ENCODE measurements at regions not wholly inside any gene's neighbourhood (a gene's known extent, or its start where the extent isn't known, plus 50 kb on each side); places are given as distances from the start of the nearest gene placed in this dataset.

DNA sequence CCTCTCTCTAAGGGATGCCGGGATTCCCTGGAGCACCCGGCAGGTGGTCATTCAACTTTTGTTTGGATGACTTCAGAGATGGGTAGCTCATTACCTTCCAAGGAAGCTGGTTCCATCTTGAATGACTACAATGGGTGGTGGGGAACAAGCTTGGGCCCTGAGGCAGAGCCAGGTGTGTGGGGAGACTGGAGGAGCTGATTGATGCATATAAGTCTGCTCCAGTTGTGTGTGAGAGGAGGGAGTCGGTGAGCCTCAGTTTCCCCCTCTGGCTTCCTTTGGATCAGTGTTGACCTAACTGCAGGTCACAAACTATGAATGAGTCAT lies 133.8 kb upstream of the ZBTB40 start:
- H4K91ac ChIP-seq (ENCODE audit: low read depth, low read length, poor library complexity) = no peak overlapping the region
- no peak overlapping the region for H2BK12ac ChIP-seq (ENCODE audit: low read length)
- H3K9ac ChIP-seq (ENCODE audit: low read depth, low read length, poor library complexity) = no peak overlapping the region
- H2BK15ac ChIP-seq (ENCODE audit: low read length) = no peak overlapping the region
- WGBS, 2 donors (ENCODE audit: extremely low coverage in 2 of 2, insufficient read length in 2 of 2, insufficient replicate concordance in 1 of 2) = no CpG with 5 or more reads among the region's 3 CpGs
- no peak overlapping the region for H4K8ac ChIP-seq (ENCODE audit: low read depth, low read length)
- H3K23ac ChIP-seq (ENCODE audit: low read depth, low read length, poor library complexity) = no peak overlapping the region
- H2AK5ac ChIP-seq (ENCODE audit: low read depth, low read length) = no peak overlapping the region
- H3K4me1 ChIP-seq (ENCODE audit: control insufficient read depth in 2 of 2, insufficient read depth in 1 of 2, low read depth in 1 of 2, low read length in 2 of 2) = peaks cover 13 to 16% of the 10 kb centered on the region in 2 donors
- no peaks in the 10 kb centered on the region for H3K79me1 ChIP-seq (ENCODE audit: low read depth, low read length)
- H3K4me2 ChIP-seq (ENCODE audit: insufficient read depth, low read length, poor library complexity, severe bottlenecking) = no peak overlapping the region
- no peak overlapping the region for H3K4ac ChIP-seq (ENCODE audit: low read length)
- no peak overlapping the region for H3K18ac ChIP-seq (ENCODE audit: low read length)
- no peaks in the 10 kb centered on the region for H3K9me3 ChIP-seq (replicated peaks in 1 of 2; ENCODE audit: control insufficient read depth in 2 of 2, insufficient read depth in 1 of 2, low read depth in 1 of 2, low read length in 2 of 2)
- H3K27ac ChIP-seq (replicated peaks; ENCODE audit: low read length) = no peak overlapping the region
- no peak overlapping the region for H2BK5ac ChIP-seq (ENCODE audit: low read length)
- H2AFZ ChIP-seq (ENCODE audit: low read length) = no peak overlapping the region
- no peak overlapping the region for H3K14ac ChIP-seq (ENCODE audit: low read length)
- H3K27me3 ChIP-seq (ENCODE audit: control insufficient read depth in 3 of 3, insufficient read depth in 3 of 3, low read depth in 1 of 3, low read length in 3 of 3) = peaks cover 0 to 15% (median 2%) of the 10 kb centered on the region in 3 experiments
- no peak overlapping the region for H3K4me3 ChIP-seq (ENCODE audit: low read length in 2 of 2)
- H2BK120ac ChIP-seq (ENCODE audit: low read depth, low read length) = no peak overlapping the region
- H3K36me3 ChIP-seq (replicated peaks in 1 of 2; ENCODE audit: control insufficient read depth in 2 of 2, insufficient read depth in 2 of 2, low read length in 2 of 2) = no peaks in the 10 kb centered on the region
- no peak for DNase-seq (ENCODE audit: low spot score)

DNA sequence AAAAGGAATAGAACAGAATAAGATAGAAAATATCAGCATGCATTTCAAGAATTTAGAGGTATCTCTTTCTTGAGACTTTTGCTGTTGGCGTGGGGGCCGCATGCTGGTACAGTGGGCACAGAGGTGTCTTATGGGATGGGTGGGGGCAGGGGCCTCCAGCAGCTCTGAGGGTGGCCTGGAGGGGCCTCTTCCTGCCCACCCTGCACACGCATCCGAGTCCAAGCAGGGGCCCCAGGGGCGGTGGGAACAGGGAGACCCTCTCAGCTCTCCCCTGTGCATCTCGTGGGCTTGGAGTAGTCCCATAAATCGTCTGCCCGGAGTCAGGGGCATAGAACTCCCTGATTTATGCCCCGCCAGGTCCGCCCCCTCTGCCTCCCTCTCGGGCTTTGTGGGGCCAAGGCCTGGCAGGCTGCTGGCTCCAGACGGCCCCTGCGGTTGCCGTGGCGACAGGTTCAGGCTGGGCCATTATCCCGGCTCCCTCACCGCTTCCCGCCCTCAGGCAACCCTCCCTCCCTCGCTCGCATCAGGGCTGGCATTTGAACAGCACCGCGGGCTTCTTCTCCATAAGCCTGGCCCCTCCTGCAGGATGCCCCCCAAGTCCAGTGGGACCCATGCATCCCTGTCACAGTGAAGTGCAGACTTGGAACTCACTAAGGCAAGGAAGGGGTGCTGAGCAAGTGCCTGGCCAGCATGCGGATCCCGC lies 133.2 kb upstream of the ZBTB40 start:
- Histone ChIP-seq H3K4me3 (ENCODE audit: low read length in 2 of 2) (no peak overlapping the region), H3K27ac (replicated peaks; ENCODE audit: low read length) (no peak overlapping the region)

DNA sequence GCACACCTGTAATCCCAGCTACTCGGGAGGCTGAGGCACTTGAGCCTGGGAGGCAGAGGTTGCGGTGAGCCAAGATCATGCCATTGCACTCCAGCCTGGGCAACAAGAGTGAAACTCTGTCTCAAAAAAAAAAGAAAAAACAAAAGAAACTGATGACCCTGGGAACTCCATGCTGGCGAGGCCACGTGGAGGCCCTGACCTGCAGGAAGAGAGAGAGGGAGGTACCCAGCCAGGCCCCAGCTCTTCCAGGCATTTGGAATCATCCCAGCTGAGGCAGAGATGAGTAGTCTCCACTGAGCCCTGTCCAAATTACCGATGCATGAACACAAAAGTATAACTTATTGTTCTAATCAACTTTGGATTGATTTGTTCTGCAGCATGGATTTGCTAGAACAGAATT lies 132.0 kb upstream of the ZBTB40 start:
- no peak overlapping the region for H2BK15ac ChIP-seq (ENCODE audit: low read length)
- H3K4ac ChIP-seq (ENCODE audit: low read length) = no peak overlapping the region
- H3K18ac ChIP-seq (ENCODE audit: low read length) = no peak overlapping the region
- no peak overlapping the region for H2BK5ac ChIP-seq (ENCODE audit: low read length)
- no peaks in the 10 kb centered on the region for H3K79me1 ChIP-seq (ENCODE audit: low read depth, low read length)
- H3K23ac ChIP-seq (ENCODE audit: low read depth, low read length, poor library complexity) = no peak overlapping the region
- H3K4me2 ChIP-seq (ENCODE audit: insufficient read depth, low read length, poor library complexity, severe bottlenecking) = no peak overlapping the region
- no CpG with 5 or more reads among the region's 5 CpGs for WGBS, 2 donors (ENCODE audit: extremely low coverage in 2 of 2, insufficient read length in 2 of 2, insufficient replicate concordance in 1 of 2)
- peaks cover 0 to 20% (median 2%) of the 10 kb centered on the region in 3 experiments for H3K27me3 ChIP-seq (ENCODE audit: control insufficient read depth in 3 of 3, insufficient read depth in 3 of 3, low read depth in 1 of 3, low read length in 3 of 3)
- no peak overlapping the region for H3K14ac ChIP-seq (ENCODE audit: low read length)
- no peak overlapping the region for H2AK5ac ChIP-seq (ENCODE audit: low read depth, low read length)
- H2BK120ac ChIP-seq (ENCODE audit: low read depth, low read length) = no peak overlapping the region
- no peak overlapping the region for H3K27ac ChIP-seq (replicated peaks; ENCODE audit: low read length)
- no peaks in the 10 kb centered on the region for H3K9me3 ChIP-seq (replicated peaks in 1 of 2; ENCODE audit: control insufficient read depth in 2 of 2, insufficient read depth in 1 of 2, low read depth in 1 of 2, low read length in 2 of 2)
- no peak overlapping the region for H4K91ac ChIP-seq (ENCODE audit: low read depth, low read length, poor library complexity)
- no peak overlapping the region for H3K9ac ChIP-seq (ENCODE audit: low read depth, low read length, poor library complexity)
- H3K36me3 ChIP-seq (replicated peaks in 1 of 2; ENCODE audit: control insufficient read depth in 2 of 2, insufficient read depth in 2 of 2, low read length in 2 of 2) = no peaks in the 10 kb centered on the region
- no peak overlapping the region for H4K8ac ChIP-seq (ENCODE audit: low read depth, low read length)
- H3K4me1 ChIP-seq (ENCODE audit: control insufficient read depth in 2 of 2, insufficient read depth in 1 of 2, low read depth in 1 of 2, low read length in 2 of 2) = peaks cover 13 to 16% of the 10 kb centered on the region in 2 donors
- DNase-seq (ENCODE audit: low spot score) = no peak
- H2AFZ ChIP-seq (ENCODE audit: low read length) = no peak overlapping the region
- no peak overlapping the region for H3K4me3 ChIP-seq (ENCODE audit: low read length in 2 of 2)
- H2BK12ac ChIP-seq (ENCODE audit: low read length) = no peak overlapping the region

More for the DNA sequence above, 133.2 kb upstream of the ZBTB40 start:
- no peak overlapping the region for H3K4ac ChIP-seq (ENCODE audit: low read length)
- peak overlapping the region; percentile 64 for H3K14ac ChIP-seq (ENCODE audit: low read length)
- no peak overlapping the region for H2BK5ac ChIP-seq (ENCODE audit: low read length)
- no peak overlapping the region for H2BK12ac ChIP-seq (ENCODE audit: low read length)
- H2BK15ac ChIP-seq (ENCODE audit: low read length) = peak overlapping the region; percentile 54
- H4K91ac ChIP-seq (ENCODE audit: low read depth, low read length, poor library complexity) = no peak overlapping the region
- H3K9ac ChIP-seq (ENCODE audit: low read depth, low read length, poor library complexity) = peak overlapping the region; percentile 64
- H3K18ac ChIP-seq (ENCODE audit: low read length) = peak overlapping the region; percentile 50
- H2BK120ac ChIP-seq (ENCODE audit: low read depth, low read length) = no peak overlapping the region
- peak overlapping the region; percentile 88 for H2AFZ ChIP-seq (ENCODE audit: low read length)
- no peak overlapping the region for H3K23ac ChIP-seq (ENCODE audit: low read depth, low read length, poor library complexity)
- no peaks in the 10 kb centered on the region for H3K36me3 ChIP-seq (replicated peaks in 1 of 2; ENCODE audit: control insufficient read depth in 2 of 2, insufficient read depth in 2 of 2, low read length in 2 of 2)
- H3K79me1 ChIP-seq (ENCODE audit: low read depth, low read length) = no peaks in the 10 kb centered on the region
- peak overlapping the region; percentile 29 for H4K8ac ChIP-seq (ENCODE audit: low read depth, low read length)
- peaks cover 13 to 16% of the 10 kb centered on the region in 2 donors for H3K4me1 ChIP-seq (ENCODE audit: control insufficient read depth in 2 of 2, insufficient read depth in 1 of 2, low read depth in 1 of 2, low read length in 2 of 2)
- no peaks in the 10 kb centered on the region for H3K9me3 ChIP-seq (replicated peaks in 1 of 2; ENCODE audit: control insufficient read depth in 2 of 2, insufficient read depth in 1 of 2, low read depth in 1 of 2, low read length in 2 of 2)
- H3K27me3 ChIP-seq (ENCODE audit: control insufficient read depth in 3 of 3, insufficient read depth in 3 of 3, low read depth in 1 of 3, low read length in 3 of 3) = peaks cover 0 to 15% (median 2%) of the 10 kb centered on the region in 3 experiments
- peak overlapping the region; percentile 26 for H3K4me2 ChIP-seq (ENCODE audit: insufficient read depth, low read length, poor library complexity, severe bottlenecking)
- peak; percentile 53 for DNase-seq (ENCODE audit: low spot score)
- WGBS, 2 donors (ENCODE audit: extremely low coverage in 2 of 2, insufficient read length in 2 of 2, insufficient replicate concordance in 1 of 2) = no CpG with 5 or more reads among the region's 24 CpGs
- H2AK5ac ChIP-seq (ENCODE audit: low read depth, low read length) = no peak overlapping the region

DNA sequence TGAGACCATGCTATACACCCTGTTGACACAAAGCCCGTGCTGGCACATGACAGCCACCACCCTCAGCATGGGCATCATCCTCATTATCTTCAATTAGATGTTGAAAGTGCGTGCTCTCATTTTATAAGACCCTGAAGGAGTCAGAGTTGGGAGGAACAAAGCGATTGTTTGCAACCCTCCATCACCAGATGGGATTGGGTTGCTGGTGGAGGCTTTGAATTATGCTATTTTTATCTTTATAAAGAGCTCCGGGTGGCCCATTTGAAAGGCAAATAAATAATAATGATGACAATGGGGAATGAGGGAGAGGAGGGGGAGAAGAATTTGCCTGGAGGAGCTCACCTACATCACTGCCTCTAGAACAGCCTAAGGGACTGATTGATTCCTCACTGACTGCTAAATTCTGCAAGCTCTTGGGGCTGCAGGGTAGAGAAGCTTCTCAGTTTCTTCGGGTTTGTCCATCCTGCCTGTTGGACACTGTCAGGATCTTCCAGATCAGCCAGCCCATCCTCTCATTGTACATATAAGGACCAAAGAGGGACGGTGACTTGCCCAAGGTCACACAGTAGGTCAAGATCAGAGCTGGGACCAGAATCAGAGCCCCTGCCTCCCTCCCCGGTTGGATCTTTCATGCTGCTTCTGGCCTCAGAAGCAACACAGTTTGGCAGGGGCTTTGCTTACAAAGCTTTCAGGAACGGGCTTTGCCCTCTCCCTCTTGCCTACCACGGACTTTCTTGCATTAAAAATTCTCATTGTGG lies 130.9 kb upstream of the ZBTB40 start:
- no peak overlapping the region for H2BK5ac ChIP-seq (ENCODE audit: low read length)
- H2BK120ac ChIP-seq (ENCODE audit: low read depth, low read length) = no peak overlapping the region
- no peak overlapping the region for H4K91ac ChIP-seq (ENCODE audit: low read depth, low read length, poor library complexity)
- no peak overlapping the region for H3K4ac ChIP-seq (ENCODE audit: low read length)
- H3K9ac ChIP-seq (ENCODE audit: low read depth, low read length, poor library complexity) = no peak overlapping the region
- H2AFZ ChIP-seq (ENCODE audit: low read length) = no peak overlapping the region
- no CpG with 5 or more reads among the region's 9 CpGs for WGBS, 2 donors (ENCODE audit: extremely low coverage in 2 of 2, insufficient read length in 2 of 2, insufficient replicate concordance in 1 of 2)
- peak overlapping the region; percentile 77 for H3K18ac ChIP-seq (ENCODE audit: low read length)
- no peak overlapping the region for H3K4me2 ChIP-seq (ENCODE audit: insufficient read depth, low read length, poor library complexity, severe bottlenecking)
- no peak for DNase-seq (ENCODE audit: low spot score)
- H2AK5ac ChIP-seq (ENCODE audit: low read depth, low read length) = no peak overlapping the region
- no peaks in the 10 kb centered on the region for H3K36me3 ChIP-seq (replicated peaks in 1 of 2; ENCODE audit: control insufficient read depth in 2 of 2, insufficient read depth in 2 of 2, low read length in 2 of 2)
- no peak overlapping the region for H3K4me3 ChIP-seq (ENCODE audit: low read length in 2 of 2)
- no peak overlapping the region for H3K27ac ChIP-seq (replicated peaks; ENCODE audit: low read length)
- H2BK15ac ChIP-seq (ENCODE audit: low read length) = no peak overlapping the region
- H2BK12ac ChIP-seq (ENCODE audit: low read length) = no peak overlapping the region
- H3K79me1 ChIP-seq (ENCODE audit: low read depth, low read length) = no peaks in the 10 kb centered on the region
- H3K27me3 ChIP-seq (ENCODE audit: control insufficient read depth in 3 of 3, insufficient read depth in 3 of 3, low read depth in 1 of 3, low read length in 3 of 3) = peaks cover 0 to 23% (median 2%) of the 10 kb centered on the region in 3 experiments
- H3K23ac ChIP-seq (ENCODE audit: low read depth, low read length, poor library complexity) = no peak overlapping the region
- H3K4me1 ChIP-seq (ENCODE audit: control insufficient read depth in 2 of 2, insufficient read depth in 1 of 2, low read depth in 1 of 2, low read length in 2 of 2) = peaks cover 13 to 16% of the 10 kb centered on the region in 2 donors
- no peaks in the 10 kb centered on the region for H3K9me3 ChIP-seq (replicated peaks in 1 of 2; ENCODE audit: control insufficient read depth in 2 of 2, insufficient read depth in 1 of 2, low read depth in 1 of 2, low read length in 2 of 2)
- H3K14ac ChIP-seq (ENCODE audit: low read length) = no peak overlapping the region
- no peak overlapping the region for H4K8ac ChIP-seq (ENCODE audit: low read depth, low read length)
